ENCODE measurements at regions not wholly inside any gene's neighbourhood (a gene's known extent, or its start where the extent isn't known, plus 50 kb on each side); places are given as distances from the start of the nearest gene placed in this dataset.

DNA sequence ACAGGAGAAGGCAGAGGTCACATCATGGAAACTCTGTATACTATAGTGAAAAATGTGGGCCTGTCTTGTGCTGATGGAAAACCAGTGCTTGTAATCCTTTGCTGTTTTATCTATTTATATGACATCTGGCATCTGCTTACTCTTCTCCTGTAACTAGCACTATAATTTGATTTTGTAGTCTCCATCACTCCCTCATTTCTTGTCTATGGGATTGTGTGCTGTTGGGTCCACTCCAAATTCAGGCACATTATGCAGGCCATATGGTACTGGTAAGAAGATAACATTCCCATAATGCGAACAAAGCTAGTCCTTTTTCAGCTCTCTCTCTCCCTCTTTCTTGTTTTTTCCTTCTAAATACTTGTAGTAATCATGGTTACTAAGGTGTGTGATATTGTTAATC, 581.2 kb upstream of the IGFBP7 start:
- DNase-seq (ENCODE audit: low read depth), result no peak
- TF ChIP-seq, protein P1, sequence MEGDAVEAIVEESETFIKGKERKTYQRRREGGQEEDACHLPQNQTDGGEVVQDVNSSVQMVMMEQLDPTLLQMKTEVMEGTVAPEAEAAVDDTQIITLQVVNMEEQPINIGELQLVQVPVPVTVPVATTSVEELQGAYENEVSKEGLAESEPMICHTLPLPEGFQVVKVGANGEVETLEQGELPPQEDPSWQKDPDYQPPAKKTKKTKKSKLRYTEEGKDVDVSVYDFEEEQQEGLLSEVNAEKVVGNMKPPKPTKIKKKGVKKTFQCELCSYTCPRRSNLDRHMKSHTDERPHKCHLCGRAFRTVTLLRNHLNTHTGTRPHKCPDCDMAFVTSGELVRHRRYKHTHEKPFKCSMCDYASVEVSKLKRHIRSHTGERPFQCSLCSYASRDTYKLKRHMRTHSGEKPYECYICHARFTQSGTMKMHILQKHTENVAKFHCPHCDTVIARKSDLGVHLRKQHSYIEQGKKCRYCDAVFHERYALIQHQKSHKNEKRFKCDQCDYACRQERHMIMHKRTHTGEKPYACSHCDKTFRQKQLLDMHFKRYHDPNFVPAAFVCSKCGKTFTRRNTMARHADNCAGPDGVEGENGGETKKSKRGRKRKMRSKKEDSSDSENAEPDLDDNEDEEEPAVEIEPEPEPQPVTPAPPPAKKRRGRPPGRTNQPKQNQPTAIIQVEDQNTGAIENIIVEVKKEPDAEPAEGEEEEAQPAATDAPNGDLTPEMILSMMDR (conservative IDR thresholded peaks at IDR 0.05; ENCODE audit: low read depth, low read length), result no peak

DNA sequence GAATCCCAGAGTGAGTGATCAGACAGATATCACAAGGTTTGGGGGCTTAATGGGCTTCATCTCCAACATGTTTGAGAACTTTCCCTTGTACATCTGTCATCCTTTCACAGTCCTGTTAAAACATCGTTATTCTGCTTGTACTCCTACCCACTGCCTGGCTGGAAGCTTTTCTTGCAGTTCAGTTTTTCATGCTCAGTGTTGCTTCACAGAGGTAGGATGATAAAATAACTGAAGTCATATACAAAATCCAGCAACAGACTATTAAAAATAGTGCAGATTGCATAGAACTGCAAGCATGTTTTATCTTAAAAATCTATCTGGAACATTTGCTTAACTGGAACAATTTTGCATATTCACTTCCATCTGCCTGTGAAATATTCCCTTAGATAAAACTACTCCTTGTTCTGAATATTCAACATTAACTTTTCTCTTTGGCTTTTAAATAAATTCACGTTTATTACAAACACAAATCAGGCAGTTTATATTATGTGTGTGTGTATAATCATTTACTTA, 579.6 kb upstream of the IGFBP7 start:
- TF ChIP-seq, protein P1 (conservative IDR thresholded peaks at IDR 0.05; ENCODE audit: low read depth, low read length), result no peak
- DNase-seq (ENCODE audit: low read depth), result no peak
- no peak overlapping the region for H3K4me3 ChIP-seq (ENCODE audit: low read depth, low read length)

More for the DNA sequence above, 581.2 kb upstream of the IGFBP7 start:
- no peak overlapping the region for H3K4me3 ChIP-seq (ENCODE audit: low read depth, low read length)

DNA sequence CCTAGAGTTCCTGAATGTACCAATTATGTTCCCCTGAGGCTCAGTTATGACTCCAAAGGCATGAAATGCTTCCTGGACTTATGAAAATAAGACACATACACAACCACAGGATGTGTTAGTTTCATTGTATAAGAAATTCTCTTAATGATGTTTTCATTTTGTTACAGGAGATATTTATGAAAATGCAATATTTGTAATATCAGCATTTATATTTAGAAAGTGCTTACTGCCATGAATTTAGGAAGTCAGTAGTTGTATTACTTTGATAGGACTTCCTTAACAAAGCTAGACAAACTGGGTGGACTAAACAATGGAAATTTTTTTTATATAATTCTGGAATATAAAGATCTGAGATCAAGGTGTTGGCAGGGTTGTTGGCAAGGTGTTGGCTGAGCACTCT, 572.1 kb upstream of the IGFBP7 start:
- H3K4me3 ChIP-seq (ENCODE audit: low read depth, low read length), result no peak overlapping the region
- TF ChIP-seq, protein P1 (conservative IDR thresholded peaks at IDR 0.05; ENCODE audit: low read depth, low read length), result no peak
- DNase-seq (ENCODE audit: low read depth), result no peak

DNA sequence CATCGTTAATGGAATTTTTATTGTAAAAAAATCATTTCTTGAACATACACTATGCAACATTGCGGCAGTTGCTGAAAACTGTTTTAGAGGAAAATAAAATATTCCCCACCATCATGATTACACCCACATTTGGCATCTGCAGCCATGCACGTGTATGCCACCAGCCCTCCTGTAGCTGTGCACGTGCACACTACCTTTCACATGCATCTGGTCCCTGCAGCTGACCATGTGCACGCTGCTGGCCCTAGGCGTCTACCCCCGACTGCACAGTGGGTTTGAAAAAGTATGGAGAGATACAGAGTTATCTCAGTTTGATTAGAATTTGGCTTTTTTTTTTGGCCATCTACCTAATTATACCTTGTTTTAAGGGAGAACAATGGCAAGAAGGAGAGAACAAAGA, 569.8 kb upstream of the IGFBP7 start:
- no peak for DNase-seq (ENCODE audit: low read depth)
- H3K4me3 ChIP-seq (ENCODE audit: low read depth, low read length), result no peak overlapping the region
- TF ChIP-seq, protein P1 (conservative IDR thresholded peaks at IDR 0.05; ENCODE audit: low read depth, low read length), result no peak

DNA sequence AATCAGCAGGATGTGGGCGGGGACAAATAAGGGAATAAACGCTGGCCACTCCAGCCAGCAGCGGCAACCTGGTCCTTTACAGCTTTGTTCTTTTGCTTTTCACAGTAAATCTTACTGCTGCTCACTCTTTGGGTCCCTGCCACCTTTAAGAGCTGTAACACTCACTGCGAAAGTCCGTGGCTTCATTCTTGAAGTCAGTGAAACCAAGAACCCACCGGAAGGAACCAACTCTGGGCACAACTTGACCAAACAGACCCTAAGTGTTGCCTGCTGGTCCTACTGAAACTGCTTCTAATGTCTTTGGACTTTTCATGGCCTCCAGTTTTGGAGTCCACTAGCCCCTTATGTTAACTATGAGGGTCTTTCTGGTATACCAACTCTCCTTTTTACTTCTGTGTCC, 566.2 kb upstream of the IGFBP7 start:
- TF ChIP-seq, protein P1 (conservative IDR thresholded peaks at IDR 0.05; ENCODE audit: low read depth, low read length), result no peak
- DNase-seq (ENCODE audit: low read depth), result no peak
- no peak overlapping the region for H3K4me3 ChIP-seq (ENCODE audit: low read depth, low read length)

DNA sequence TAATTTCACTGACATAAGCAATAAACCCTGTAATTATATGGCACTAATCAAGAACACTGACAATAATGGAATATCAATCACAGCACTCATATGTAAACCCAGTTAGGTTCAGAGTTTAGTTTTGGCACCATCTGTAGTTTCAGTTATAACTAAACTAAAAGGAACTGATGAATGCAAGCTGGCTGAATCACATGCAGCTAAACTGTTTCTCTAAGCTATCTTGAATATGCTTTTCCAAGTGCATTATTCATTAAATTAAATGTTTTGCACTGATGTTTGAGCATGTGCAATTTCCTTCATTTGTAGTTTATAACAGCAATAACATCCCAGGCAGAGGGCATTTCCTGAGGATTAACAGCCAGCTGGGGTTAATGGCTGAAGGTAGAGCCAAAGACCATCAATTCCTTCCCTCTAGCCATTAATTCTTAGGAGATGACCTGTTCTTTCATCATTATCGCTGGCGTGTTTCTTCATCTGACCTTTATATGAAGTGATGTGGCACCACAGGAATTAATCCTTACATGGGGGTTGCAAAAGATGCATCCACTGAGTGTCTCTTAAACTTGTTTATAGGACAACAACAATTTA, 562.8 kb upstream of the IGFBP7 start:
- TF ChIP-seq, protein P1 (conservative IDR thresholded peaks at IDR 0.05; ENCODE audit: low read depth, low read length), result no peak
- no peak overlapping the region for H3K4me3 ChIP-seq (ENCODE audit: low read depth, low read length)
- DNase-seq (ENCODE audit: low read depth), result no peak

DNA sequence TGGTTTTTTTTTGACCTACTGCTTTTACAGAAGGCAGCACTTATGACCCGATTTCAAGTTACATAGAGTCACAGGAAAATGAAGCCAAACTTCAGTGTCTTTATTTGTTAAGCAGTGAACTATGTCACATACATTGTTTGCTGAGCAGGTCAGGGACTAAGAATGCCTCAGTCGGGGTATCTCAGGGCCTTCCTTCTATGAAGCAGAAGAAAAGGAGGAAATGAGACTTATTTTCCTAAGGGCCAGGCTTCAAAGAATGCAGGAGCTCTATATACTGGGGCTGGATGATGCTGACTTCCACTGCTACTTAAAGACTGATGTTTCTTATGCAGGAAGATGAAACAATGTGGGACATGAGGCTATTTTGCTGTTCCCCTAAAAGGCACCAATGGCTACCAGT, 558.4 kb upstream of the IGFBP7 start:
- no peak for DNase-seq (ENCODE audit: low read depth)
- TF ChIP-seq, protein P1 (conservative IDR thresholded peaks at IDR 0.05; ENCODE audit: low read depth, low read length), result no peak
- no peak overlapping the region for H3K4me3 ChIP-seq (ENCODE audit: low read depth, low read length)
